Mammary epithelial cell (primary cell): ENCODE measurements at regions not wholly inside any gene's neighbourhood (a gene's known extent, or its start where the extent isn't known, plus 50 kb on each side); places are given as distances from the start of the nearest gene placed in this dataset.

Experiments used
- CTCF ChIP-seq, 2 donors: IDR thresholded peaks in 1 of 2; conservative IDR thresholded peaks in 1 of 2; 2 replicates each; pipeline ENCODE4 v1.5.1; 2011 to 2012; ENCODE audit warnings: inconsistent platforms in 2 of 2, low read length in 2 of 2, mild to moderate bottlenecking in 2 of 2, control low read depth in 1 of 2, low read depth in 1 of 2; ENCODE audit not compliant: insufficient read depth in 1 of 2; ENCODE audit errors: extremely low read depth in 1 of 2
- EZH2 ChIP-seq: IDR thresholded peaks from 2 replicates; pipeline ENCODE4 v1.6.1; 2012; ENCODE audit warnings: low read length, inconsistent platforms, borderline replicate concordance

- TF ChIP-seq CTCF (conservative IDR thresholded peaks at IDR 0.05 in 1 of 2, IDR thresholded peaks at IDR 0.05 in 1 of 2; ENCODE audit: extremely low read depth in 1 of 2, insufficient read depth in 1 of 2, low read depth in 1 of 2, low read length in 2 of 2) (no peak), EZH2 (no peak)
Measured at GRCh38 chr4:109352941-109353340, 50.5 kb upstream of the COL25A1 start.
